Caco-2 (cell line): ENCODE measurements at regions not wholly inside any gene's neighbourhood (a gene's known extent, or its start where the extent isn't known, plus 50 kb on each side); places are given as distances from the start of the nearest gene placed in this dataset.

ENCODE experiments used
- BruUV-seq: library from RNA; stranded (reverse); fragments of 400-500 nt; replicated peaks from 2 replicates; lab custom pipeline; 2021; lab: Mats Ljungman, UMichigan
- CTCF ChIA-PET: fragments of 300-600 bp; sonication (Branson Sonifier 250); formaldehyde crosslinking; loops from one replicate; lab custom pipeline; 2022; ENCODE audit warnings: antibody characterized with exemption; lab: Charles Lee
- POLR2A ChIA-PET: fragments of 300-600 bp; sonication (Branson Sonifier 250); formaldehyde crosslinking; loops from one replicate; lab custom pipeline; 2022; ENCODE audit warnings: antibody characterized with exemption; lab: Charles Lee
- DNase-seq, 2 experiments: peaks; one replicate each; pipeline versions ENCODE4 v3.0.0 to v3.0.0-alpha.2; 2020 to 2022
- H3K27me3 ChIP-seq: replicated peaks from 2 replicates; pipeline ENCODE4 v1.6.0; 2011; ENCODE audit warnings: low read length; ENCODE audit not compliant: control insufficient read depth, insufficient read depth
- H3K36me3 ChIP-seq: 2 replicates; pipeline ENCODE4 v1.5.1; 2011; ENCODE audit warnings: low read length; ENCODE audit not compliant: control insufficient read depth, insufficient read depth
- H3K4me1 ChIP-seq: fragments of 250-450 bp; sonication (Bioruptor Pico); 2 replicates; pipeline ENCODE4 v1.5.1; 2020; ENCODE audit warnings: mild to moderate bottlenecking
- H3K4me3 ChIP-seq: 2 replicates; pipeline ENCODE4 v1.5.1; 2011; ENCODE audit warnings: low read depth, mild to moderate bottlenecking, control low read depth, low read length
- H3K9me3 ChIP-seq: fragments of 250-450 bp; sonication (Bioruptor Pico); 2 replicates; pipeline ENCODE4 v1.5.1; 2020; ENCODE audit warnings: mild to moderate bottlenecking, moderate library complexity
- H3K27ac Mint-ChIP-seq: one replicate; pipeline ENCODE4 v1.8.0; 2022; ENCODE audit warnings: mixed read lengths; ENCODE audit not compliant: unreplicated experiment
- H3K27me3 Mint-ChIP-seq: one replicate; pipeline ENCODE4 v1.8.0; 2022; ENCODE audit warnings: mixed read lengths; ENCODE audit not compliant: insufficient read depth, unreplicated experiment
- H3K36me3 Mint-ChIP-seq: one replicate; pipeline ENCODE4 v1.8.0; 2022; ENCODE audit warnings: mild to moderate bottlenecking, mixed read lengths; ENCODE audit not compliant: insufficient read depth, unreplicated experiment
- H3K4me1 Mint-ChIP-seq: one replicate; pipeline ENCODE4 v1.8.0; 2022; ENCODE audit warnings: low read depth, mixed read lengths; ENCODE audit not compliant: unreplicated experiment
- H3K4me3 Mint-ChIP-seq: one replicate; pipeline ENCODE4 v1.8.0; 2022; ENCODE audit warnings: mild to moderate bottlenecking, moderate library complexity, mixed read lengths; ENCODE audit not compliant: unreplicated experiment
- H3K9me3 Mint-ChIP-seq: one replicate; pipeline ENCODE4 v1.8.0; 2022; ENCODE audit warnings: mixed read lengths; ENCODE audit not compliant: unreplicated experiment
- CTCF ChIP-seq, 2 experiments: fragments of 200-600 bp in 1 of 2; IDR thresholded peaks; 1 replicate in 1 of 2; 2 replicates in 1 of 2; pipeline versions ENCODE4 v1.5.1 to v1.8.0; 2011 to 2022; ENCODE audit warnings: antibody characterized with exemption in 1 of 2, control low read depth in 1 of 2, inconsistent platforms in 1 of 2, low read depth in 1 of 2, low read length in 1 of 2, mild to moderate bottlenecking in 1 of 2, moderate library complexity in 1 of 2; ENCODE audit not compliant: insufficient read depth in 1 of 2, severe bottlenecking in 1 of 2, unreplicated experiment in 1 of 2
- intact Hi-C: fragments of 100-400 bp; cut with micrococcal nuclease; formaldehyde crosslinking; loops from one replicate; pipeline ENCODE4 v1.10.0; 2022; ENCODE audit not compliant: unreplicated experiment

DNA sequence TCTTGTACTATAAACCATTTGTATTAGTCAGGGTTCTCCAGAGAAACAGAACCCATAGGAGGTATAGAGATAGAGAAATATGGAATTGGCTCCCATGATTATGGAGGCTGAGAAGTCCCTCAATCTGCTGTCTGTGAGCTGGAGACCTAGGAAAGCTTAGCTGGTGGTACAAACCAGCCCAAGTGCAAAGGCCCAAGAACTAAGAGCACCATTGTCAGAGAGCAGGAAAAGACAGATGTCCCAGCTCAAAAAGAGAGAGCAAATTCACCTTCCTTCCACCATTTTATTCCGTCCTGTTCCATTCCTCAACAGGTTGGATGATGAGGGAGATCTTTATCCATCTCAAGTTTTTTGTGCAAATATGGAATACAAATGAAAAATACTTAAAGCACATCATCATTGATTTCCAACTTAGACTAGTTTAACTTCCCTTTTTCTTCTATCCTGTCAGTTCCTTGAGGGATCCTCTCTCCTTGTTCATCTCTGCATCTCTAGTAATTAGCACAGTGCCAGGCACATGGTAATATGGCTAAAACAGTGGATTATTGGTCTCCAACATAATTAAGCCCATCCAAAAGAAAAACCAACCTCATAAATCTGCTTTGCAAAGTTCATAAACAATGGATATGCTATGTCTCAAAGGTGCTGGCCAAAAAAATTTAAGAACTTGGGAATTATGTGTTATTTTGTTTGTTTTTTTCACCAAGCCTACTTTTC lies 83.1 kb upstream of the PIK3CG start:
- ChIA-PET CTCF (no interaction called here), POLR2A (no interaction called here)
- Mint-ChIP-seq H3K27ac (no peak overlapping the region), H3K27me3 (no peaks in the 10 kb centered on the region), H3K4me1 (peaks cover 6% of the 10 kb centered on the region), H3K4me3 (no peak overlapping the region), H3K9me3 (peaks cover 8% of the 10 kb centered on the region), H3K36me3 (no peaks in the 10 kb centered on the region)
- intact Hi-C loops, result loop anchor here (2.0 kb wide), 1 partner anchor 605 kb away; no protein-coding TSS in a partner anchor
- H3K4me3 ChIP-seq, result no peak overlapping the region
- no peak for DNase-seq
- H3K9me3 ChIP-seq, result no peaks in the 10 kb centered on the region
- no peaks in the 10 kb centered on the region for H3K36me3 ChIP-seq
- BruUV-seq, result no TSS peak
- TF ChIP-seq CTCF (IDR thresholded peaks at IDR 0.05; ENCODE audit: insufficient read depth in 1 of 2, low read depth in 1 of 2, low read length in 1 of 2, severe bottlenecking in 1 of 2, unreplicated experiment in 1 of 2), result no peak
- H3K4me1 ChIP-seq, result peaks cover 4% of the 10 kb centered on the region; the same call in 1 of the 2 replicates
- H3K27me3 ChIP-seq, result no peaks in the 10 kb centered on the region

DNA sequence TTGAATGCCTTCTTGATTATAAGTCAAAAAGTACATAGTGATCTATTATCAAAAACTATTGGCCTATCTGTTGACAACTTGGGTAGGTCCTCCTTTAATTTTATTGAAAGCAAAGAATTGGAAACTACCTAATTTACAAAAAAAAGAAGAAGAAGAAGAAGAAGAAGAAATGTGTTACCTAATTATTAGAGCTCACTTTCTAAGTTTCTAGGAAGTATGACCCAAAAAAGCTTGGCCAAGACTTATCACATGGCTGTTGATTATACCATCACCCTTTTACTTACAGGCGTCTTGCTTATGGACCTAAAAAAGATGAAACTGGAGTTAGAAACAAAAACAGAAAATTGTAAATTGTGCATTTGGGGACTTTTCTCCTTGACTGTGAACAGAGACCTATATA lies 81.8 kb upstream of the PIK3CG start:
- Mint-ChIP-seq H3K4me3 (no peak overlapping the region), H3K36me3 (no peaks in the 10 kb centered on the region), H3K9me3 (no peaks in the 10 kb centered on the region), H3K27me3 (no peaks in the 10 kb centered on the region), H3K4me1 (peaks cover 6% of the 10 kb centered on the region), H3K27ac (no peak overlapping the region)
- Histone ChIP-seq H3K27me3 (no peaks in the 10 kb centered on the region), H3K9me3 (no peaks in the 10 kb centered on the region), H3K4me1 (peaks cover 4% of the 10 kb centered on the region; the same call in 1 of the 2 replicates), H3K36me3 (no peaks in the 10 kb centered on the region), H3K4me3 (no peak overlapping the region)
- intact Hi-C loops, result no loop called here
- no TSS peak for BruUV-seq
- ChIA-PET CTCF (no interaction called here), POLR2A (no interaction called here)
- no peak for DNase-seq
- no peak for TF ChIP-seq CTCF (IDR thresholded peaks at IDR 0.05; ENCODE audit: insufficient read depth in 1 of 2, low read depth in 1 of 2, low read length in 1 of 2, severe bottlenecking in 1 of 2, unreplicated experiment in 1 of 2)

- Mint-ChIP-seq H3K9me3 (peaks cover 10% of the 10 kb centered on the region), H3K27ac (no peak overlapping the region), H3K27me3 (peaks cover 8% of the 10 kb centered on the region), H3K36me3 (no peaks in the 10 kb centered on the region), H3K4me1 (no peaks in the 10 kb centered on the region), H3K4me3 (no peak overlapping the region)
- H3K4me1 ChIP-seq, result no peaks in the 10 kb centered on the region
- H3K4me3 ChIP-seq, result no peak overlapping the region
- BruUV-seq, result no TSS peak
- intact Hi-C loops, result no loop called here
- POLR2A ChIA-PET, result no interaction called here
- no peaks in the 10 kb centered on the region for H3K9me3 ChIP-seq
- H3K36me3 ChIP-seq, result no peaks in the 10 kb centered on the region
- TF ChIP-seq CTCF (IDR thresholded peaks at IDR 0.05; ENCODE audit: insufficient read depth in 1 of 2, low read depth in 1 of 2, low read length in 1 of 2, severe bottlenecking in 1 of 2, unreplicated experiment in 1 of 2), result no peak
- DNase-seq, result no peak
- no peaks in the 10 kb centered on the region; the same call in 1 of the 2 replicates for H3K27me3 ChIP-seq
- CTCF ChIA-PET, result interaction anchor here (0.6 kb wide), 1 partner anchor 404 kb away, joined by 5 read pairs; no protein-coding TSS in a partner anchor
These were observed 76.4 kb upstream of the PIK3CG start for GRCh38 chr7:106788637-106789036.
